ENCODE measurements at regions not wholly inside any gene's neighbourhood (a gene's known extent, or its start where the extent isn't known, plus 50 kb on each side); places are given as distances from the start of the nearest gene placed in this dataset.

- no peak for TF ChIP-seq CTCF (IDR thresholded peaks at IDR 0.05)
- no peak for TF ChIP-seq POLR2A (IDR thresholded peaks at IDR 0.05)
- no peak for TF ChIP-seq POLR2AphosphoS5 (IDR thresholded peaks at IDR 0.05)
Observed at GRCh38 chr6:21436625-21437024, 156.9 kb upstream of the SOX4 start.
